ENCODE measurements at regions not wholly inside any gene's neighbourhood (a gene's known extent, or its start where the extent isn't known, plus 50 kb on each side); places are given as distances from the start of the nearest gene placed in this dataset.
"Not testable (repeated sequence)": the region's sequence is repeated elsewhere in the genome, so short reads cannot be mapped to it uniquely, and the experiment has no call there.

GRCh38 chr13:37340901-37341670 is 235.6 kb upstream of the CSNK1A1L start:
- no peak for DNase-seq (ENCODE audit: low spot score)

GRCh38 chr13:37339386-37339735 is 233.9 kb upstream of the CSNK1A1L start:
- intact Hi-C loops (cut with DNase I), result no loop called here
- DNase-seq (ENCODE audit: low spot score), result no peak

More at GRCh38 chr13:37340901-37341670, 235.6 kb upstream of the CSNK1A1L start:
- intact Hi-C loops (cut with DNase I), result loop anchor here in 1 of 2 donors (10.0 kb wide), 1 partner anchor 226 kb away; no protein-coding TSS in a partner anchor

- intact Hi-C loops (cut with DNase I), result no loop called here
- DNase-seq (ENCODE audit: low spot score), result no peak
Observed at GRCh38 chr13:37338726-37339385, 233.4 kb upstream of the CSNK1A1L start.

- intact Hi-C loops (cut with DNase I), result no loop called here
- DNase-seq (ENCODE audit: low spot score), result no peak
Observed at GRCh38 chr13:37326334-37326733, 220.9 kb upstream of the CSNK1A1L start.

- intact Hi-C loops (cut with DNase I), result no loop called here
- no peak for DNase-seq (ENCODE audit: low spot score)
Observed at GRCh38 chr13:37319031-37319443, 213.6 kb upstream of the CSNK1A1L start.

GRCh38 chr13:37316935-37317334 is 211.5 kb upstream of the CSNK1A1L start:
- intact Hi-C loops (cut with DNase I), result no loop called here
- DNase-seq (ENCODE audit: low spot score), result no peak

GRCh38 chr13:37313372-37313771 is 207.9 kb upstream of the CSNK1A1L start:
- intact Hi-C loops (cut with DNase I), result no loop called here
- no peak for DNase-seq (ENCODE audit: low spot score)

GRCh38 chr13:37306778-37307544 is 201.5 kb upstream of the CSNK1A1L start:
- DNase-seq (ENCODE audit: low spot score), result no peak
- intact Hi-C loops (cut with DNase I), result no loop called here

GRCh38 chr13:37303606-37304005 is 198.1 kb upstream of the CSNK1A1L start:
- no peak for DNase-seq (ENCODE audit: low spot score)
- intact Hi-C loops (cut with DNase I), result no loop called here

- intact Hi-C loops (cut with DNase I), result no loop called here
Observed at GRCh38 chr13:37302686-37303085, 197.2 kb upstream of the CSNK1A1L start.

GRCh38 chr13:37295573-37295972 is 190.1 kb upstream of the CSNK1A1L start:
- intact Hi-C loops (cut with DNase I), result no loop called here
- no peak for DNase-seq (ENCODE audit: low spot score)

More at GRCh38 chr13:37302686-37303085, 197.2 kb upstream of the CSNK1A1L start:
- DNase-seq (ENCODE audit: low spot score), result no peak

- peak; percentile 85 for DNase-seq (ENCODE audit: low spot score)
- intact Hi-C loops (cut with DNase I), result no loop called here
Observed at GRCh38 chr13:37295071-37295470, 189.6 kb upstream of the CSNK1A1L start.

GRCh38 chr13:37294472-37294871 is 189.0 kb upstream of the CSNK1A1L start:
- intact Hi-C loops (cut with DNase I), result no loop called here
- no peak for DNase-seq (ENCODE audit: low spot score)

- intact Hi-C loops (cut with DNase I), result no loop called here
- no peak for DNase-seq (ENCODE audit: low spot score)
Observed at GRCh38 chr13:37293295-37293694, 187.8 kb upstream of the CSNK1A1L start.

GRCh38 chr13:37290716-37291505 is 185.4 kb upstream of the CSNK1A1L start:
- intact Hi-C loops (cut with DNase I), result no loop called here
- no peak for DNase-seq (ENCODE audit: low spot score)

- DNase-seq (ENCODE audit: low spot score), result no peak
- intact Hi-C loops (cut with DNase I), result loop anchor here in 1 of 2 donors (10.0 kb wide), 1 partner anchor 1185 kb away; no protein-coding TSS in a partner anchor
Observed at GRCh38 chr13:37289212-37289935, 183.9 kb upstream of the CSNK1A1L start.

- no peak for DNase-seq (ENCODE audit: low spot score)
- intact Hi-C loops (cut with DNase I), result loop anchor here in 1 of 2 donors (10.0 kb wide), 1 partner anchor 1187 kb away; no protein-coding TSS in a partner anchor
Observed at GRCh38 chr13:37288057-37288720, 182.7 kb upstream of the CSNK1A1L start.

- not testable (repeated sequence) for DNase-seq (ENCODE audit: low spot score)
- intact Hi-C loops (cut with DNase I), result loop anchor here in 1 of 2 donors (10.0 kb wide), 1 partner anchor 1195 kb away; no protein-coding TSS in a partner anchor
Observed at GRCh38 chr13:37280231-37280630, 174.8 kb upstream of the CSNK1A1L start.
